HG03064 (cell line): ENCODE measurements at regions not wholly inside any gene's neighbourhood (a gene's known extent, or its start where the extent isn't known, plus 50 kb on each side); places are given as distances from the start of the nearest gene placed in this dataset.
"Not testable (repeated sequence)": the region's sequence is repeated elsewhere in the genome, so short reads cannot be mapped to it uniquely, and the experiment has no call there.

Experiments
- ATAC-seq: cut with Tn5 transposase; IDR thresholded peaks from one replicate; pipeline ENCODE4 v1.9.1; 2021; ENCODE audit warnings: low read depth; ENCODE audit not compliant: unreplicated experiment

GRCh38 chr16:17029602-17030350, 441.0 kb downstream of the XYLT1 start:
- no peak for ATAC-seq

- ATAC-seq = no peak
Observed at GRCh38 chr16:17031484-17032268, 439.1 kb downstream of the XYLT1 start.

GRCh38 chr16:17032332-17032731, 438.4 kb downstream of the XYLT1 start:
- ATAC-seq = no peak

DNA sequence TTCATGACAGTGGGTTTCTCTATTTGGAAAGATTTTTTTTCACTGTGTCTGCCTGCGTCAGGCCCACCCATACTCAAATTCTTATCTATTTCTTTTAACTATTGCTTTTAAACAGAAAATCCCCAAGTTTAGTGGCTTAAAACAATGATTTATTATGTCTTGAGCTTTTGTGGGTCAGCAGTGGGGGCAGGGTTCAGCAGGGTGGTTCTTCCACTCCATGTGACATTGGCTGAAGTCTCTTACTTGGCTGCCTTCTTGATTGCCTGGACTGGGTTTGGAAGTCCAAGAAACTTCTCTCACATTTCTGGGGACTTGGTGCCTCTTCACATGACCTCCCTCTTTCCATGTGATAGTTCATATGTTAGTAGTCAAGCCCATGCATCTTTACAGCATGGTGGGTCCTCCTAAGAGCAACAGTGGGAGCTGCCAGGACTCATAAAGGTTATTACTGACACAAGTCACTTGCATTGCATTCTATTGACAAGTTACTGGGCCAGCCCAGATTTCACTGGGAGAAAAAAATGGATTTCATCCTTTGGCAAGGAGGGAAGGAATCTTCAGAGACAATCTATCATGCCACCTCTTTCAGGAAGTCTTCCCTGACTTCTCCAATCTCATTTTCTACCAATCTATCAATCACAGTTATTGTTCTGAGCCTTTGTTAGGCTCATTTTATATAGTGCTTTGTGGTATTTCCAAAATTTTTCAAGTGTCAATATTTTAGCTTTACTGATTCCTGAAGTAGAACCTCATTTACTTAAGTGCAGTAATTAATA, 436.1 kb downstream of the XYLT1 start:
- ATAC-seq = no peak

- ATAC-seq = no peak
Observed at GRCh38 chr16:17037499-17037898, 433.3 kb downstream of the XYLT1 start.

GRCh38 chr16:17038415-17038814, 432.3 kb downstream of the XYLT1 start:
- ATAC-seq = no peak

DNA sequence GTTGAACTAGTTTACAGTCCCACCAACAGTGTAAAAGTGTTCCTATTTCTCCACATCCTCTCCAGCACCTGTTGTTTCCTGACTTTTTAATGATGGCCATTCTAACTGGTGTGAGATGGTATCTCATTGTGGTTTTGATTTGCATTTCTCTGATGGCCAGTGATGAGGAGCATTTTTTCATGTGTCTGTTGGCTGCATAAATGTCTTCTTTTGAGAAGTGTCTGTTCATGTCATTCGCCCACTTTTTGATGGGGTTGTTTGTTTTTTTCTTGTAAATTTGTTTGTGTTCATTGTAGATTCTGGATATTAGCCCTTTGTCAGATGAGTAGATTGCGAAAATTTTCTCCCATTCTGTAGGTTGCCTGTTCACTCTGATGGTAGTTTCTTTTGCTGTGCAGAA, 421.7 kb downstream of the XYLT1 start:
- not testable (repeated sequence) for ATAC-seq

DNA sequence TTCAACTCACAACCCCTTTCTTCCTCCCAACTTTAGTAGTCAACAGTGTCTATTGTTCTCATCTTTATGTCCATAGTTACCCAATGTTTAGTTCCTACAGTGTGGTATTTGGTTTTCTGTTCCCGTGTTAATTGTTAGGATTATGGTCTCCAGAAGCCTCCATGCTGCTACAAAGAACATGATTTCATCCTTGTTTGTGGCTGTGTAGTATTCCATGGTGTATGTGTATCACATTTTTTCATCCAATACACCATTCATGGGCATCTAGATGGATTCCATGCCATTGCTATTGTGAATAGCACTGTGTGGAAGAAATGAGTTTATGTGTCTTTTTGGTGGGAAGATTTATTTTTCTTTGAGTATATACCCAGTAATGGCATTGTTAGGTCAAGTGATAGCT, 420.3 kb downstream of the XYLT1 start:
- no peak for ATAC-seq
